Activated naive CD8-positive, alpha-beta T cell treated with anti-CD3 and anti-CD28 coated beads for 36 hours (primary cell): ENCODE measurements at regions not wholly inside any gene's neighbourhood (a gene's known extent, or its start where the extent isn't known, plus 50 kb on each side); places are given as distances from the start of the nearest gene placed in this dataset.
"Not testable (repeated sequence)": the region's sequence is repeated elsewhere in the genome, so short reads cannot be mapped to it uniquely, and the experiment has no call there.

Source experiments
- DNase-seq: peaks from one replicate; pipeline ENCODE4 v3.0.0; 2021
- H3K27ac Mint-ChIP-seq: one replicate; pipeline ENCODE4 v1.8.0; 2022; ENCODE audit warnings: mild to moderate bottlenecking, moderate library complexity, mixed read lengths
- H3K27me3 Mint-ChIP-seq: one replicate; pipeline ENCODE4 v1.8.0; 2022; ENCODE audit warnings: mild to moderate bottlenecking, mixed read lengths
- H3K36me3 Mint-ChIP-seq: one replicate; pipeline ENCODE4 v1.8.0; 2021; ENCODE audit warnings: mild to moderate bottlenecking, mixed read lengths
- H3K4me1 Mint-ChIP-seq: one replicate; pipeline ENCODE4 v1.8.0; 2021; ENCODE audit warnings: mixed read lengths
- H3K4me3 Mint-ChIP-seq: one replicate; pipeline ENCODE4 v1.8.0; 2022; ENCODE audit warnings: mild to moderate bottlenecking, moderate library complexity, mixed read lengths
- H3K9me3 Mint-ChIP-seq: one replicate; pipeline ENCODE4 v1.8.0; 2022; ENCODE audit warnings: mixed read lengths

DNA sequence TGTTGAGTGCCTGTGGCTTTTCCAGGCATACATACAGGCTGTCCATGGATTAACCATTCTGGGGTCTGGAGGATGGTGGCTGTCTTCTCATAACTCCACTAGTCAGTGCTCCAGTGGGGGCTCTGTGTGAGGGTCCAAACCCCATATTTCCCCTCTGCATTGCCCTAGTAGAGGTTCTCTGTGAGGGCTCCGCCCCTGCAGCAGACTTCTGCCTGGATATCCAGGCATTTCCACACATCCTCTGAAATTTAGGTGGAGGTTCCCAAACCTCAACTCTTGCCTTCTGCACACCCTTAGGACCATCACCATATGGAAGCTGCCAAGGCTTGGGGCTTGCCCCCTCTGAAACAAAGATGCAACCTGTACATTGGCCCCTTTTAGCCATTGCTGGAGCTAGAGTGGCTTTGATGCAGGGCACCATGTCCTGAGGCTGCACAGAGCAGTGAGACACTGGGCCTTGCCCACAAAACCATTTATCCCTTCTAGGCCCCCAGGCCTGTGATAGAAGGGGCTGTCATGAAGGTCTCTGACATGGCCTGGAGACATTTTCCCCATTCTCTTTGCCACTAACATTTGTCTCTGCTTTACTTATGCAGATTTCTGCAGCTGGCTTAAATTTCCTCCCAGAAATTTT lies 400.1 kb upstream of the MDFIC2 start:
- H3K4me1 Mint-ChIP-seq = peaks cover 2% of the 10 kb centered on the region
- no peak overlapping the region for H3K4me3 Mint-ChIP-seq
- peaks cover 11% of the 10 kb centered on the region for H3K9me3 Mint-ChIP-seq
- H3K27me3 Mint-ChIP-seq = peaks cover 7% of the 10 kb centered on the region
- H3K27ac Mint-ChIP-seq = no peak overlapping the region
- DNase-seq = no peak
- peaks cover 3% of the 10 kb centered on the region for H3K36me3 Mint-ChIP-seq

- Mint-ChIP-seq H3K27me3 (peaks cover 36% of the 10 kb centered on the region), H3K36me3 (no peaks in the 10 kb centered on the region), H3K4me1 (peaks cover 28% of the 10 kb centered on the region), H3K27ac (peak overlapping the region; percentile 52), H3K4me3 (no peak overlapping the region), H3K9me3 (no peaks in the 10 kb centered on the region)
- no peak for DNase-seq
Measured at GRCh38 chr3:70703305-70704102, 391.1 kb upstream of the MDFIC2 start.

- DNase-seq = no peak
- peaks cover 36% of the 10 kb centered on the region for H3K27me3 Mint-ChIP-seq
- H3K9me3 Mint-ChIP-seq = no peaks in the 10 kb centered on the region
- peak overlapping the region; percentile 28 for H3K27ac Mint-ChIP-seq
- H3K36me3 Mint-ChIP-seq = no peaks in the 10 kb centered on the region
- peaks cover 28% of the 10 kb centered on the region for H3K4me1 Mint-ChIP-seq
- no peak overlapping the region for H3K4me3 Mint-ChIP-seq
Measured at GRCh38 chr3:70702132-70702531, 389.7 kb upstream of the MDFIC2 start.

DNA sequence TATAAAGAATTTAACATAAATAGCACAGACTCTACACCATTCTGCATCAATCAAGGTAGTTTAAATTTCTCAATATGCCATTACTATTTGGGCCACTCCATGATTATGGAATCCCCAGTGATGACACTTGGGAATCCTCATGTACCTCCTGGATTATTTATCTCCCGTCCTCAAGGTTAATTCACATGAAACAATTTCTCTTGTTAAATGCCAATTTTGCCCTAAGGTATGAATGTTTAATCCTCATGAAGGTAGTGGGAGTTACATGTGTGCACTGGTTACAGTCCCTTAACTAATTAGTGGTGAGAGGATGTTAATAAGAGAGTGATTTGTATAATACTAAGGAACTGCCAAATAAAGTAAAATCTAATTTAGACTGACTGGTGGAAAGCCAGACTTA lies 372.3 kb upstream of the MDFIC2 start:
- no peak for DNase-seq
- no peaks in the 10 kb centered on the region for H3K9me3 Mint-ChIP-seq

GRCh38 chr3:70675810-70676209 lies 363.4 kb upstream of the MDFIC2 start:
- H3K27me3 Mint-ChIP-seq = peaks cover 26% of the 10 kb centered on the region
- not testable (repeated sequence) for DNase-seq, H3K27ac Mint-ChIP-seq, H3K4me1 Mint-ChIP-seq, H3K4me3 Mint-ChIP-seq, H3K36me3 Mint-ChIP-seq, H3K9me3 Mint-ChIP-seq

More for the DNA sequence above, 372.3 kb upstream of the MDFIC2 start:
- no peak overlapping the region for H3K27ac Mint-ChIP-seq
- H3K36me3 Mint-ChIP-seq = no peaks in the 10 kb centered on the region
- H3K27me3 Mint-ChIP-seq = peaks cover 26% of the 10 kb centered on the region
- no peak overlapping the region for H3K4me3 Mint-ChIP-seq
- no peaks in the 10 kb centered on the region for H3K4me1 Mint-ChIP-seq

- Mint-ChIP-seq H3K36me3 (no peaks in the 10 kb centered on the region), H3K4me3 (no peak overlapping the region), H3K27me3 (peaks cover 46% of the 10 kb centered on the region)
Measured at GRCh38 chr3:70658513-70659310, 346.3 kb upstream of the MDFIC2 start.

GRCh38 chr3:70657454-70657853 lies 345.0 kb upstream of the MDFIC2 start:
- Mint-ChIP-seq H3K27ac (no peak overlapping the region), H3K4me1 (no peaks in the 10 kb centered on the region)

More at GRCh38 chr3:70658513-70659310, 346.3 kb upstream of the MDFIC2 start:
- DNase-seq = no peak
- Mint-ChIP-seq H3K9me3 (peaks cover 10% of the 10 kb centered on the region), H3K4me1 (no peaks in the 10 kb centered on the region), H3K27ac (no peak overlapping the region)

GRCh38 chr3:70647823-70648222 lies 335.4 kb upstream of the MDFIC2 start:
- H3K9me3 Mint-ChIP-seq = peaks cover 5% of the 10 kb centered on the region

More at GRCh38 chr3:70657454-70657853, 345.0 kb upstream of the MDFIC2 start:
- Mint-ChIP-seq H3K9me3 (peaks cover 10% of the 10 kb centered on the region), H3K27me3 (peaks cover 48% of the 10 kb centered on the region), H3K4me3 (no peak overlapping the region), H3K36me3 (no peaks in the 10 kb centered on the region)
- no peak for DNase-seq

GRCh38 chr3:70647094-70647493 lies 334.7 kb upstream of the MDFIC2 start:
- H3K9me3 Mint-ChIP-seq = peaks cover 5% of the 10 kb centered on the region
- H3K4me3 Mint-ChIP-seq = no peak overlapping the region
- H3K4me1 Mint-ChIP-seq = no peaks in the 10 kb centered on the region
- H3K27me3 Mint-ChIP-seq = peaks cover 23% of the 10 kb centered on the region
- no peak overlapping the region for H3K27ac Mint-ChIP-seq
- H3K36me3 Mint-ChIP-seq = no peaks in the 10 kb centered on the region
- DNase-seq = no peak

More at GRCh38 chr3:70647823-70648222, 335.4 kb upstream of the MDFIC2 start:
- no peak overlapping the region for H3K4me3 Mint-ChIP-seq
- H3K36me3 Mint-ChIP-seq = no peaks in the 10 kb centered on the region
- H3K27me3 Mint-ChIP-seq = peaks cover 26% of the 10 kb centered on the region
- no peak for DNase-seq
- no peak overlapping the region for H3K27ac Mint-ChIP-seq
- H3K4me1 Mint-ChIP-seq = no peaks in the 10 kb centered on the region

GRCh38 chr3:70646635-70647034 lies 334.2 kb upstream of the MDFIC2 start:
- H3K27me3 Mint-ChIP-seq = peaks cover 21% of the 10 kb centered on the region

GRCh38 chr3:70640481-70640880 lies 328.0 kb upstream of the MDFIC2 start:
- Mint-ChIP-seq H3K27ac (no peak overlapping the region), H3K4me3 (no peak overlapping the region), H3K36me3 (no peaks in the 10 kb centered on the region), H3K27me3 (peaks cover 34% of the 10 kb centered on the region), H3K9me3 (peaks cover 9% of the 10 kb centered on the region), H3K4me1 (no peaks in the 10 kb centered on the region)
- no peak for DNase-seq

More at GRCh38 chr3:70646635-70647034, 334.2 kb upstream of the MDFIC2 start:
- peaks cover 5% of the 10 kb centered on the region for H3K9me3 Mint-ChIP-seq
- H3K4me3 Mint-ChIP-seq = no peak overlapping the region
- no peaks in the 10 kb centered on the region for H3K36me3 Mint-ChIP-seq
- no peaks in the 10 kb centered on the region for H3K4me1 Mint-ChIP-seq
- DNase-seq = no peak
- H3K27ac Mint-ChIP-seq = no peak overlapping the region

DNA sequence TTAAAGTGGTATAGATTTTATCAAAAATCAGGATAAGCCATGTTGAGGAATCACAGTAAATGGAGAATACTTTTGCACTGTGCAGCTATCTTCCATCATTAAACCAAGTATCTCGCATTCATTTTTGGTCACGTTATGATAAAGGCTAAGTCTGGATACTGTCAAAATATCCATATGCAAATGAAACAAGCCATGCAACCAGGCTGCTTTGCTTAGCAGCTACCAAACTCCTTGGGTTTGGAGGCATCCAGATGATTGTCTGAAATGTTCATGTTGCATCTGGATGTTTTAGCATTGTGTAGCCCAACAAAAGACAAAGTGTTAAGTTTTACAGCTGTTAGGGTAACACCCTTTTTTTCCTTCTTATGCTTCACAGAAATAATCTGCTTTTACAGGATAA lies 322.9 kb upstream of the MDFIC2 start:
- H3K4me1 Mint-ChIP-seq = no peaks in the 10 kb centered on the region

DNA sequence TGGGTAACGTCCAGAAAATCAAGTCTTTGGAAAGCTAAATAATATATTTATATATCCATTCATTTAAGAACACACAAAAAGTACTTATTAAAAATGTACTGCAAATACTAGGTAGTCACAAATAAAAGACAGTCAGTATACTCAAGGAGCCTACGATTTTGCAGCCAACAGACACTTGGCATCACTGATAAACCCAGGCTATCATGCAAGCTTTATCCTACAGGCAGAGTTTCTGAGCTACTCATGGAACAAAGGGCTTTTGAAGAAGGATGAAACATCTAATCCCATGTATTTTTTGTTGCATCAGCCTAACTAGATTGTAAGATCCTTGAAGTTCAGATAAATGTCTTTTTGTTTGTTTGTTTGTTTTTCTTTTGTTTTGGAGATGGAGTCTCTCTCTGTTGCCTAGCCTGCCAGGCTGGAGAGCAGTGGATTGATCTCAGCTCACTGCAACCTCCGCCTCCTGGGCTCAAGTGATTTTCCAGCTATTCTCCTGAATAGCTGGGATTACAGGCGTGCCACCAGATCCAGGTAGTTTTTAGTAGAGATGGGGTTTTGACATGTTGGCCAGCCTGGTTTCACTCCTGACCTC lies 319.4 kb upstream of the MDFIC2 start:
- no peaks in the 10 kb centered on the region for H3K4me1 Mint-ChIP-seq
- H3K36me3 Mint-ChIP-seq = no peaks in the 10 kb centered on the region
- no peak overlapping the region for H3K27ac Mint-ChIP-seq
- H3K4me3 Mint-ChIP-seq = no peak overlapping the region
- DNase-seq = no peak
- peaks cover 41% of the 10 kb centered on the region for H3K27me3 Mint-ChIP-seq
- H3K9me3 Mint-ChIP-seq = no peaks in the 10 kb centered on the region

More for the DNA sequence above, 322.9 kb upstream of the MDFIC2 start:
- H3K9me3 Mint-ChIP-seq = peaks cover 4% of the 10 kb centered on the region
- H3K27me3 Mint-ChIP-seq = peaks cover 48% of the 10 kb centered on the region
- no peak overlapping the region for H3K27ac Mint-ChIP-seq
- no peak for DNase-seq
- no peaks in the 10 kb centered on the region for H3K36me3 Mint-ChIP-seq
- no peak overlapping the region for H3K4me3 Mint-ChIP-seq

DNA sequence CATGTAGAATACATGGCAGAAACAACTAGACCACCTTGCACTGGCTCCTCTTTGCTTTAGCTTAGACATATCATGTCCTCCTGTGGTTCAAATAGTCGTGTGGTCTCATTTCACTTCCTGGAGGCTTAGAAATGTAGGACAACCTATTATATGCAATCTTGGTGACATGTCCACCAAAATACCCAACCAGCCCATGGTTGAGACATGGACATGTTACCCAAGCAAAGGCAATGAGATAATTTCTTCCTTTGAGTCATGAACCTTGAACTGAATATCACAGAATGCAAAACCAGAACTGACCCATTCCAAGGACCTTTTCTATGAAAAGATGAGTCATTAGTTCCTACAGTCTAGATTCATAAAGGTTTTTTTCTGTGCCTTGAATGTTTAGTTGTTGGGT lies 309.0 kb upstream of the MDFIC2 start:
- peaks cover 1% of the 10 kb centered on the region for H3K36me3 Mint-ChIP-seq
- peaks cover 7% of the 10 kb centered on the region for H3K4me1 Mint-ChIP-seq
- H3K4me3 Mint-ChIP-seq = no peak overlapping the region
- H3K27ac Mint-ChIP-seq = no peak overlapping the region
- peaks cover 54% of the 10 kb centered on the region for H3K27me3 Mint-ChIP-seq
- no peak for DNase-seq
- H3K9me3 Mint-ChIP-seq = peaks cover 3% of the 10 kb centered on the region

GRCh38 chr3:70620956-70621355 lies 308.5 kb upstream of the MDFIC2 start:
- Mint-ChIP-seq H3K4me3 (no peak overlapping the region), H3K4me1 (peaks cover 7% of the 10 kb centered on the region), H3K27me3 (peaks cover 54% of the 10 kb centered on the region), H3K36me3 (peaks cover 1% of the 10 kb centered on the region), H3K9me3 (peaks cover 3% of the 10 kb centered on the region), H3K27ac (no peak overlapping the region)
- no peak for DNase-seq
